ENCODE measurements at regions not wholly inside any gene's neighbourhood (a gene's known extent, or its start where the extent isn't known, plus 50 kb on each side); places are given as distances from the start of the nearest gene placed in this dataset.
"Not testable (repeated sequence)": the region's sequence is repeated elsewhere in the genome, so short reads cannot be mapped to it uniquely, and the experiment has no call there.

DNA sequence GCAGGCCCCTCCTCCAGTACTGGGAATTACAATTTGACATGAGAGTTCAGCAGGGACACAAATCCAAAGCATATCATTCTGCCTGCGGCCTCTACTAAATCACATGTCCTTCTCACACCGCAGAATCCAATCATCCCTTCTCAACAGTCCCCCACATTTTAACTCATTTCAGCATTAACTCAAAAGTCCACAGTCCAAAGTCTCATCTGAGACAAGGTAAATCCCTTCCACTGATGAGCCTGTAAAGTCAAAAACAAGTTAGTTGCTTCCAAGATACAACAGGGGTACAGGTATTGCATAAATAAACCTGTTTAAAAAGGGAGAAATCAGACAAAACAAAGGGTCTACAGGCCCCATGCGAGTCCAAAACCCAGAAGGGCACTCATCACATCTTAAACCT, 64.0 kb downstream of the EBNA1BP2 start:
- TF ChIP-seq, protein P1, sequence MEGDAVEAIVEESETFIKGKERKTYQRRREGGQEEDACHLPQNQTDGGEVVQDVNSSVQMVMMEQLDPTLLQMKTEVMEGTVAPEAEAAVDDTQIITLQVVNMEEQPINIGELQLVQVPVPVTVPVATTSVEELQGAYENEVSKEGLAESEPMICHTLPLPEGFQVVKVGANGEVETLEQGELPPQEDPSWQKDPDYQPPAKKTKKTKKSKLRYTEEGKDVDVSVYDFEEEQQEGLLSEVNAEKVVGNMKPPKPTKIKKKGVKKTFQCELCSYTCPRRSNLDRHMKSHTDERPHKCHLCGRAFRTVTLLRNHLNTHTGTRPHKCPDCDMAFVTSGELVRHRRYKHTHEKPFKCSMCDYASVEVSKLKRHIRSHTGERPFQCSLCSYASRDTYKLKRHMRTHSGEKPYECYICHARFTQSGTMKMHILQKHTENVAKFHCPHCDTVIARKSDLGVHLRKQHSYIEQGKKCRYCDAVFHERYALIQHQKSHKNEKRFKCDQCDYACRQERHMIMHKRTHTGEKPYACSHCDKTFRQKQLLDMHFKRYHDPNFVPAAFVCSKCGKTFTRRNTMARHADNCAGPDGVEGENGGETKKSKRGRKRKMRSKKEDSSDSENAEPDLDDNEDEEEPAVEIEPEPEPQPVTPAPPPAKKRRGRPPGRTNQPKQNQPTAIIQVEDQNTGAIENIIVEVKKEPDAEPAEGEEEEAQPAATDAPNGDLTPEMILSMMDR (IDR thresholded peaks at IDR 0.05; ENCODE audit: control insufficient read depth, insufficient read depth, low read depth, low read length, missing control alignments): no peak
- DNase-seq (ENCODE audit: low read depth): no peak
- no peak overlapping the region for H3K4me3 ChIP-seq (ENCODE audit: control insufficient read depth, low read depth, low read length)

DNA sequence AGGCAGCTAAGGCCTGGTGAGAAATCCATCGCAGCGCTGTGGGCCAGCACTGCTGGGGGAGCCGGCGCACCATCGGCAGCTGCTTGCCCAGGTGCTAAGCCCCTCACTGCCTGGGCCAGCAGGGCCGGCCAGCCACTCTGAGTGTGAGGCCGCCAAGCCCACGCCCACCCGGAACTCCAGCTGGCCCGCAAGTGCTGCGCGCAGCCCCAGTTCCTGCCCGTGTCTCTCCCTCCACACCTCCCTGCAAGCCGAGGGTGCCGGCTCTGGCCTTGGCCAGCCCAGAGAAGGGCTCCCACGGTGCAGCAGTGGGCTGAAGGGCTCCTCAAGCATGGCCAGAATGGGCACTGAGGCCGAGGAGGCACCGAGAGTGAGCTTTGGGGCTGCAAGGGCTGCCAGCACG, 64.4 kb downstream of the EBNA1BP2 start:
- DNase-seq (ENCODE audit: low read depth): no peak
- no peak overlapping the region for H3K4me3 ChIP-seq (ENCODE audit: control insufficient read depth, low read depth, low read length)
- TF ChIP-seq, protein P1 (IDR thresholded peaks at IDR 0.05; ENCODE audit: control insufficient read depth, insufficient read depth, low read depth, low read length, missing control alignments): no peak

DNA sequence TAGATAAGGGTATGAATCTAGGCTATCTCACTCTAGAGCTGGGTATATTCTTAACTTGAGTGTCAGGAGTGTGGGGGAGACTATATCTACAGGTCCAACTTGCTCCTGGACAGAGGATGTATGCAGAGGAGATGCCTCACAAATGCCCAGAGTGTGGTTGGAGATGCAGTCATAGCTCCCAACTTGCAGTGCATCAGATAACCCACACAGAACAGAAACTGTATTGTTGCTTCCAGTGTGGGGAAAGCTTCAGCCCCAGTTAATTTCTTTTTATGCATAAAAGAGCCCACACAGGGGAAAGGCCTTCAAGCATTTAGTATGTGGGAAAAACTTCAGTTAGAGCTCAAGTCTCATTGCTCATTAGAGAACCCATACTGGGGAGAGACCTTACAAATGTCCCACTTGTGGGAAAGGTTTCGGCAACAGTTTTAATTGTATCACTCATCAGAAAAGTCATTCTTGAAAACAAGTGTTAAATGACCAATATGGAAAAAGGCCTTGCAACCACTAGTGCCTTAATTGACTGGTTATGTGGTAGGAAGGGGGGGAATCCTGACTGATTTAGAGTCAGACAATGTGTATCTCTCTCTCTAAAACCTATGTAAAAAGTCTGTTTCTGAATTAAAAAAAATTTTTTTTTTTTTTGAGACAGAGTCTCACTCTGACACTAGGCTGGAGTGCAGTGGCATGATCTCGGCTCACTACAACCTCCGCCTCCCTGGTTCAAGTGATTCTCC, 67.9 kb downstream of the EBNA1BP2 start:
- DNase-seq (ENCODE audit: low read depth): no peak
- TF ChIP-seq, protein P1 (IDR thresholded peaks at IDR 0.05; ENCODE audit: control insufficient read depth, insufficient read depth, low read depth, low read length, missing control alignments): no peak
- no peak overlapping the region for H3K4me3 ChIP-seq (ENCODE audit: control insufficient read depth, low read depth, low read length)

DNA sequence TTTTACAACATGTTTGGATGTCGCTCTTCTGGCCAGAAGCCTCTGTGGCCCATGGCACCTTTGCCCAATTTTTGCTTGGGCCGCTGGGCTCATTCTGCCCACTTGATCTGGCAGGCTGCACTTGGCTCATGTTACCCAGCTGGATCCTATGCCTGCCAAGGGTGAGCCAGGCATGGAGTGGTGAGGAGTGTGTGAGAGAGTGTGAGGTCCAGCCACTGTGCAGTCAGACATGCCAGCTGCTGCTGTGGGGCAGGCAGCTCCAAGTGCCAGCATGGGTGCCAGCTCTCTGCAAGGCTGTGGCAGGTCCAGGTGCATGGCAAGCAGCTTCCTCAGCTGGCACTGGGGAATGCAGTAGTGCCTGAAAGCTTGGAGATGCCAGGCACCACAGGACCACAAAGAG, 71.0 kb downstream of the EBNA1BP2 start:
- H3K4me3 ChIP-seq (ENCODE audit: control insufficient read depth, low read depth, low read length): no peak overlapping the region
- TF ChIP-seq, protein P1 (IDR thresholded peaks at IDR 0.05; ENCODE audit: control insufficient read depth, insufficient read depth, low read depth, low read length, missing control alignments): no peak

DNA sequence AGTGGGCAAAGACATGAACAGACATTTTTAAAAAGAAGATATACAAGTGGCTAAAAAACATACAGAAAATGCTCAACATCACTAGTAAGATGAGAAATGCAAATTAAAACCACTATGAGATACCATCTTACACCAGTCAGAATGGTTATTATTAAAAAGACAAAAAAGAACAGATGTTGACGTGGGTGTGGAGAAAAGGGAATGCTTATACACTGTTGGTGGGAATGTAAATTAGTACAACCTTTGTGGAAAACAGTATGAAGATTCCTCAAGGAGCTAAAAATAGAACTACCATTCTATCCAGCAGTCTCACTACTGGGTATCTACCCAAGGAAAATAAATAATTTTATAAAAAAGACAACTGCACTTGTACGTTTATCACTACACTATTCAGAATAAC, 73.9 kb downstream of the EBNA1BP2 start:
- DNase-seq (ENCODE audit: low read depth): no peak
- TF ChIP-seq, protein P1 (IDR thresholded peaks at IDR 0.05; ENCODE audit: control insufficient read depth, insufficient read depth, low read depth, low read length, missing control alignments): no peak

More for the DNA sequence above, 71.0 kb downstream of the EBNA1BP2 start:
- no peak for DNase-seq (ENCODE audit: low read depth)

DNA sequence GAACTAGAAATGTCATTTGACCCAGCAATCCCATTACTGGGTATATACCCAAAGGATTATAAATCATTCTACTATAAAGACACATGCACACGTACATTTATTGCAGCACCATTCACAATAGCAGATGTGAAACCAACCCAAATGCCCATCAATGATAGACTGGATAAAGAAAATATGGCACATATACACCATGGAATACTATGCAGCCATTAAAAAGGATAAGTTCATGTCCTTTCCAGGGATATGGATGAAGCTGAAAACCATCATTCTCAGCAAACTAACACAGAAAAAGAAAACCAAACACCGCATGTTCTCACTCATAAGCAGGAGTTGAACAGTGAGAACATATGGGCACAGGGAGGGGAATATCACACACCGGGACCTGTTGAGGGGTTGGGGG, 75.6 kb downstream of the EBNA1BP2 start:
- DNase-seq (ENCODE audit: low read depth); H3K4me3 ChIP-seq (ENCODE audit: control insufficient read depth, low read depth, low read length): not testable (repeated sequence)

More for the DNA sequence above, 73.9 kb downstream of the EBNA1BP2 start:
- H3K4me3 ChIP-seq (ENCODE audit: control insufficient read depth, low read depth, low read length): no peak overlapping the region

DNA sequence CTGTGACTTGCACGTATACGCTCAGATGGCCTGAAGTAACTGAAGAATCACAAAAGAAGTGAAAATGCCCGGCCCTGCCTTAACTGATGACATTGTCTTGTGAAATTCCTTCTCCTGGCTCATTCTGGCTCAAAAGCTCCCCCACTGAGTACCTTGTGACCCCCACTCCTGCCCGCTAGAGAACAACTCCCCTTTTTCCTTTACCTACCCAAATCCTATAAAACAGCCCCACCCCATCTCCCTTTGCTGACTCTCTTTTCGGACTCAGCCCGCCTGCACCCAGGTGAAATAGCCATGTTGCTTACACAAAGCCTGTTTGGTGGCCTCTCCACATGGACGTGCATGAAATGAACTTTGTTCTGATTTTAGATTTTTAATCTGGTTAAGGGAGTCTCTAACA, 81.3 kb downstream of the EBNA1BP2 start:
- H3K4me3 ChIP-seq (ENCODE audit: control insufficient read depth, low read depth, low read length); DNase-seq (ENCODE audit: low read depth): not testable (repeated sequence)

DNA sequence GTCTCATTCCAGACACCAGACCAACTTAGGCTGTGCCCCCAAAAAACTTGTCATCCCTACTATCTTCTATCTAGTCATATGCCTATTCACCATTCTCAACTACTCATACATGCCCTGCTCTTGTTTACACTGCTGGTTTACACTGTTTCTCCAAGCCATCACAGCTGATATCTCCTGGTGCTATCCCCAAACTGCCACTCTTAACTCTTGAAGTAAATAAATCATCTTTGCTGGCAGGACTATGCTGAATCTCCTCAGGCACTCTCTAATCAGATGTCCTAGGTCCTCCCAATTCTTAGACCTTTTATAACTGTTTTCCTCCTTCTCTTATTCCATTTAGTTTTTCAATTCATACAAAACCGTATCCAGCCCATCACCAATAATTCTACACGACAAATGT, 81.9 kb downstream of the EBNA1BP2 start:
- H3K4me3 ChIP-seq (ENCODE audit: control insufficient read depth, low read depth, low read length); DNase-seq (ENCODE audit: low read depth): not testable (repeated sequence)
